ENCODE measurements at regions not wholly inside any gene's neighbourhood (a gene's known extent, or its start where the extent isn't known, plus 50 kb on each side); places are given as distances from the start of the nearest gene placed in this dataset.

GRCh38 chr5:2993771-2994170 is 242.3 kb upstream of the IRX2 start:
- H3K27ac ChIP-seq (ENCODE audit: low read length in 2 of 2), result no peak overlapping the region
- H3K4me1 ChIP-seq (ENCODE audit: control insufficient read depth in 2 of 2, insufficient read depth in 2 of 2, low read length in 2 of 2), result no peaks in the 10 kb centered on the region
- peaks cover 0 to 30% (median 0%) of the 10 kb centered on the region in 3 donors for H3K9me3 ChIP-seq (ENCODE audit: control extremely low read depth in 1 of 3, control insufficient read depth in 2 of 3, insufficient read depth in 1 of 3, low read length in 2 of 3)
- CTCF ChIA-PET, result no interaction called here
- H3K27me3 Mint-ChIP-seq, result no peaks in the 10 kb centered on the region
- H3K4me3 Mint-ChIP-seq, result no peak overlapping the region
- no peak overlapping the region for H3K4me3 ChIP-seq (ENCODE audit: control extremely low read depth in 1 of 5, extremely low read depth in 1 of 5, insufficient read depth in 1 of 5, low read depth in 2 of 5, low read length in 4 of 5)
- no peaks in the 10 kb centered on the region for H3K9me3 Mint-ChIP-seq (ENCODE audit: insufficient read depth)
- no peak for ATAC-seq (ENCODE audit: low read depth)
- POLR2A ChIA-PET, result no interaction called here
- DNase-seq, result no peak
- no peak overlapping the region for H3K9ac ChIP-seq (ENCODE audit: low read length)
- no peak overlapping the region for H2AFZ ChIP-seq (ENCODE audit: insufficient read depth, low read depth, low read length, poor library complexity, severe bottlenecking)
- no peaks in the 10 kb centered on the region for H3K4me1 Mint-ChIP-seq
- no peaks in the 10 kb centered on the region for H4K20me1 ChIP-seq (ENCODE audit: control insufficient read depth, insufficient read depth, low read length, poor library complexity, severe bottlenecking)
- no peaks in the 10 kb centered on the region for H3K36me3 ChIP-seq (replicated peaks in 1 of 2; ENCODE audit: control extremely low read depth in 1 of 2, control insufficient read depth in 1 of 2, extremely low read depth in 1 of 2, insufficient read depth in 2 of 2, low read length in 1 of 2)
- 65% methylated on average over 5 of the region's 5 CpGs for WGBS (ENCODE audit: insufficient coverage)
- no peaks in the 10 kb centered on the region for H3K79me2 ChIP-seq (ENCODE audit: control insufficient read depth, insufficient read depth, low read length)
- no peak for TF ChIP-seq EZH2 (IDR thresholded peaks at IDR 0.05; ENCODE audit: borderline replicate concordance, insufficient read depth, low read depth, low read length, poor library complexity, severe bottlenecking)
- no peak for TF ChIP-seq CTCF (IDR thresholded peaks at IDR 0.05)
- H3K4me2 ChIP-seq (replicated peaks; ENCODE audit: low read depth, low read length, poor library complexity, severe bottlenecking), result no peak overlapping the region
- H3K27ac Mint-ChIP-seq, result no peak overlapping the region
- no peaks in the 10 kb centered on the region for H3K27me3 ChIP-seq (replicated peaks in 1 of 4; ENCODE audit: control extremely low read depth in 1 of 4, control insufficient read depth in 3 of 4, insufficient read depth in 4 of 4, low read length in 3 of 4)
- intact Hi-C loops (cut with micrococcal nuclease), result no loop called here

GRCh38 chr5:2993301-2993700 is 241.8 kb upstream of the IRX2 start:
- no peaks in the 10 kb centered on the region for H4K20me1 ChIP-seq (ENCODE audit: control insufficient read depth, insufficient read depth, low read length, poor library complexity, severe bottlenecking)
- no peak overlapping the region for H3K4me3 Mint-ChIP-seq
- no peak overlapping the region for H3K4me3 ChIP-seq (ENCODE audit: control extremely low read depth in 1 of 5, extremely low read depth in 1 of 5, insufficient read depth in 1 of 5, low read depth in 2 of 5, low read length in 4 of 5)
- CTCF ChIA-PET, result no interaction called here
- H3K4me1 ChIP-seq (ENCODE audit: control insufficient read depth in 2 of 2, insufficient read depth in 2 of 2, low read length in 2 of 2), result no peaks in the 10 kb centered on the region
- POLR2A ChIA-PET, result no interaction called here
- H3K9me3 Mint-ChIP-seq (ENCODE audit: insufficient read depth), result no peaks in the 10 kb centered on the region
- WGBS (ENCODE audit: insufficient coverage), result 75% methylated on average over 9 of the region's 10 CpGs
- H2AFZ ChIP-seq (ENCODE audit: insufficient read depth, low read depth, low read length, poor library complexity, severe bottlenecking), result no peak overlapping the region
- peaks cover 0 to 30% (median 0%) of the 10 kb centered on the region in 3 donors for H3K9me3 ChIP-seq (ENCODE audit: control extremely low read depth in 1 of 3, control insufficient read depth in 2 of 3, insufficient read depth in 1 of 3, low read length in 2 of 3)
- TF ChIP-seq EZH2 (IDR thresholded peaks at IDR 0.05; ENCODE audit: borderline replicate concordance, insufficient read depth, low read depth, low read length, poor library complexity, severe bottlenecking) (no peak), CTCF (IDR thresholded peaks at IDR 0.05) (no peak)
- no peak for DNase-seq
- H3K27me3 Mint-ChIP-seq, result no peaks in the 10 kb centered on the region
- no peaks in the 10 kb centered on the region for H3K79me2 ChIP-seq (ENCODE audit: control insufficient read depth, insufficient read depth, low read length)
- H3K27ac Mint-ChIP-seq, result no peak overlapping the region
- H3K27ac ChIP-seq (ENCODE audit: low read length in 2 of 2), result no peak overlapping the region
- intact Hi-C loops (cut with micrococcal nuclease), result no loop called here
- no peaks in the 10 kb centered on the region for H3K36me3 ChIP-seq (replicated peaks in 1 of 2; ENCODE audit: control extremely low read depth in 1 of 2, control insufficient read depth in 1 of 2, extremely low read depth in 1 of 2, insufficient read depth in 2 of 2, low read length in 1 of 2)
- no peaks in the 10 kb centered on the region for H3K4me1 Mint-ChIP-seq
- H3K4me2 ChIP-seq (replicated peaks; ENCODE audit: low read depth, low read length, poor library complexity, severe bottlenecking), result no peak overlapping the region
- H3K27me3 ChIP-seq (replicated peaks in 1 of 4; ENCODE audit: control extremely low read depth in 1 of 4, control insufficient read depth in 3 of 4, insufficient read depth in 4 of 4, low read length in 3 of 4), result no peaks in the 10 kb centered on the region
- ATAC-seq (ENCODE audit: low read depth), result no peak
- H3K9ac ChIP-seq (ENCODE audit: low read length), result no peak overlapping the region
